HG03039 (cell line): ENCODE measurements at regions not wholly inside any gene's neighbourhood (a gene's known extent, or its start where the extent isn't known, plus 50 kb on each side); places are given as distances from the start of the nearest gene placed in this dataset.
A peak's percentile ranks its signal among the peaks of the same experiment; 100 is the strongest.
"Not testable (repeated sequence)": the region's sequence is repeated elsewhere in the genome, so short reads cannot be mapped to it uniquely, and the experiment has no call there.

ENCODE experiments used
- ATAC-seq: cut with Tn5 transposase; IDR thresholded peaks from one replicate; pipeline ENCODE4 v1.9.1; 2021; ENCODE audit warnings: mild to moderate bottlenecking, moderate library complexity; ENCODE audit not compliant: unreplicated experiment

DNA sequence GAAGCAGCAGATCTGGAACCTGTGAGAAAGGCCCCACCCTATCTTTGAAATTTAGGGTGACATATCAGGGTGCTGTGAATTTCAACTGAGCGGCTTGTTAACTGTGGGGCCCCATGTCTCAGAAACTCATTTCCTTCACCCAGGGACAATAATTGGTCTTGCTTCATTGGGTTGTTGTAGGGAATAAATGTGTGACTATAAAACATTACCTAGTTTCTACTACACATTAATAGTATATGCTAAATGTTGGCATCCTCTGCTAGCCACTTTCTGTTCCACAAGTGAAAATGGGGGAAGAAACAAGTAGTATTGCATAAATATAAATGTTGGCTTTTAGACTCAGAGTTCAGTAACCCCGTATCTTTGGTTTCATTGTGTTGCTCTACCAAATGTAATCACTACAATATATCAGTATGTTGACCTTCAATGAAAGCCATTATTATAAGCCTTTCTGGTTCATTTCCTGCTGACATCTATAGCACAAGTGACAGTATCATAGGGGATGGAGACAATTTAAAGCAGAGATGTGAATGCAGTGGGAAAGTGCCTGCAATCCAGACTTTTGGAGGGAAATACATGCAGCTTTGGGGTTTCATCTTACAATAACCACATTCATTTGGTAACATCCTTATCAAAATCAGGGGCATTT is 905.5 kb upstream of the RAG2 start:
- ATAC-seq = peak; percentile 29

DNA sequence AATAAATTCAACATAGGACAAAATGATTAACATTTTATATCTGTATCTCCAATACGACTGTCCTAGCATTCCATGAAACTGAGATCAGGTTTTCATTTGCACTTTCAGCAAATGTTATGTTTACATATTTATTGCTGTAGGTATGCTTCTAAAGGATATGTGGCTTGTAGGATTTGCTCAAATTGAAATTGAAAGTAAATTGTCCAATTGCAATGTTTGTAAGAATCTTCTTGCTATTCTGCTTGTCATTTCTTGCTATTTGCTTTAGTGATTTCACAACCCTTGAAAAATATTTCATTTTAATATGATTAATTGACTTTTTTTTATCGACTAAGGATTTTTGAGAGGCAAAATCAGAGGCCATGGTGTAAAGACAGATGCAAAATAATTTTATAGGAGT is 904.2 kb upstream of the RAG2 start:
- ATAC-seq = no peak

DNA sequence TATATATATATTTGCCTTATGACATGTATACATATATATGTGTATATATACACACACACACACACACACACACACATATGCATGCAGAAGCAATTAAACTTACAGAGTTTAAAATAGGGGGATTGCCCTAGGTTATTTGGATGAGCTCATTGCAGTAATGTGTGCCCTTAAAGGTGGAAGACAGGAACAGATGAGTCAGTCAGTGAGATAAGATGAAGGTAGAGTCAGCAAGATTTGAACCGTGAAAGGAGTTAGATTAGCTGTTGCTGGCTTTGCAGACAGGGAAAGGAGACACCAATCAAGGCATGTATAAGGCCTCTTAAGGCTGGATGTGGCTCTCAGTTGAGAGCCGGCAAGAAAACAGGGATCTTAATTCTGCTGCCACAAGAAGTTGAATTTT is 902.4 kb upstream of the RAG2 start:
- ATAC-seq = no peak

DNA sequence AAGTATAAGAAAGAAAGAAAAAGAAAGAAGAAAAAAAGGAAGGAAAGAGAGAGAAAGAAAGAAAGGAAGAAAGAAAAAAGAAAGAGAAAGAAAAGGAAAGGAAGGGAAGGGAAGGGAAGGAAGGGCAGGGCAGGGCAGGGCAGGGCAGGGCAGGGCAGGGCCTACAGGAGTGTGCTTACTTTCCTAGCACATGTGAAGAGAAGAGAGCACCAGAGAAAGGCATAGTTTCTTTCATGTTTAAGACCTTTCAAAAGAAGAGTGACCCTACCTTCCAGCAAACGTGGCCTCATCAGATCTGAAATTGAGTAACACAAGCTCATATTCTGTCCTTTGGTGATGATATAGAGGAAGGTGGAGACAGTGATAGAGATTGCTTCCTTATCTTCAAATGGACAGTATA is 899.3 kb upstream of the RAG2 start:
- ATAC-seq = no peak

DNA sequence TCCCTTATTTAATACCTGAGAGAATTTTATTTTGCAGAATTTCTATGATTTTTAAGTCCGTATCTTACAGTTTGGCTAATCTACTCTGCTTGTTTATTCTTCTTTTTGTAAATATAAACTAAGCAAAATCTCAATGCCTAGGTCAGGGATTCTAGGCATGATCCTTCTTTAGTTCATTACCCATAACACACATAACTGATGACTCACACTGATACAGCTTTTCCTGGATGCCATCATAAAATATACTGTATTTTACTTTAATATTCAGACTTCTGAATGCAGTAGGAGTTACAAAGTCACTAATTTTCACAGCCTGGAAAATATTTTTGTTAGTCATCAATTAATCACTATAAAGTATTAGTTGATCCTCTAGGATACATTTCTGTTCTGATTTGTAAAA is 898.2 kb upstream of the RAG2 start:
- ATAC-seq = no peak

DNA sequence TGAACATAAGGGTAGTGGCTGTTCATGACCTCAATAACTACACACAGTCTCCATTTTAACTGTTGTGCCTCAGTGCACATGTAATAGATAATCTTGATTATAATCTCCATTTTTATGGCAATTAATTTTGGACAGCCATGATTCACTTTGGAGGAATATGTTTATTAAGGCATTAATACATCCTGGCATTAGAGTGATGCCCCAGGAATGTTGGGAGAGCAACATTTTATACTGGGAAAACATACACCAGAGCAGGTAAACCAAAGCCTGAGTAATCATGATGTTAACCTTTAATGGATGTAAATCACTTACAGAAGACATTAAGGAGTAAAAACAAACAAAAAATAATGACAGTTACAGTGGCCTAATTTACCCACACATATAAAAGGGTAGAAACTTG is 886.3 kb upstream of the RAG2 start:
- no peak for ATAC-seq

DNA sequence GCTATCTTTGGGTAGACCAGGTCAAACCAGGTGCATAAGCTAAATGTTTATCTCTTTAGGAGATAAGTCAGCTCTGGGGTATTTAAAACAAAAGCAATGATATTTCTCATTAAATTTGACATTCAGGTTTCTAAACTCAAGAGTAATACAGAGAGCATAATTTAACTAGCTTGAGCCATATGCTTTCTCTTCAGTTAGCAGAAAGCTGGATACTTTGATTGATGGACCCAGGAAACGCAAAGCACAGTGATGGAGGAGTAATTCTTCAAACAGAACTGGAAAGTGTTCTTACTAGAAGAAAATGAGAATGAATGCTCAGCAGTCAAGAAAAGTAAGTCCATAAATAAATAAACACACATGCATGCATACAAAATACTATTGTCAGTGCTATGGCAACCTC is 885.7 kb upstream of the RAG2 start:
- no peak for ATAC-seq

DNA sequence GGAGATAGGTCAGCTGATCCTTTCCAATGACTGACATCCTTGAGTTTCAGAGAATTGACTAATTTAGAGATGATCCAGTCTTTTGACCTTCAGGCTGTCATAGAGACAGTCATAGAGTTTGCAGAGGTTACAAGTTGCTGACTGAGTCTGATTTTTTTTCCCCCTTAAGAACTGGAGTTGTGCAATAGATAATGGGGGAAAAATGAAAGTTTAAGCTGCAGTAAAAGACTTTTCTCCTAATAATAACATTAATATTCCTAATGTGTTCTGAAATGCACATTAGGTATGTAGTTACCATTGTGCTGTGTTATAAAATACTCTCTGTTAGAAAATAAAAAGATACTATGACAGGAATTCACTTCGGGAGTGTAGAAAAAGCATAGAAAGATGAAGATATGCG is 876.9 kb upstream of the RAG2 start:
- ATAC-seq = no peak

DNA sequence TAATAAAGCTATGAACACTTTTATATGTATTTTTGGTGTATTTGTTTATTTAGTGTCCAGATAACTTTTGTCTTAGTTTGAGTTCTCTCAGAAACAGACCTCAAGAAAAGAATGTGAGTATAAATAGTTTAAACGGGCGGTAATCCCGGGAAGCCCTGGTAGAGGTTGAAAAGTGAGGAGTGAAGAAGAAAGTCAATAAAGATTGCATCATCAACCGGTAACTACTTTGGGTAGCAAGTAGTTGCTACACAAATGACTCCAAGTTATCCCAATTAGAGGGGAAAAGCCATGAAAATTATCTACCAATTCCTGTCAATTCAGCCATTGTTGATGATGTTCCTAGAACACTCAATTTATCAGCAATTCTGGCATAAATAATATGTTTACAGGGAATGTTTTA is 870.3 kb upstream of the RAG2 start:
- ATAC-seq = no peak

DNA sequence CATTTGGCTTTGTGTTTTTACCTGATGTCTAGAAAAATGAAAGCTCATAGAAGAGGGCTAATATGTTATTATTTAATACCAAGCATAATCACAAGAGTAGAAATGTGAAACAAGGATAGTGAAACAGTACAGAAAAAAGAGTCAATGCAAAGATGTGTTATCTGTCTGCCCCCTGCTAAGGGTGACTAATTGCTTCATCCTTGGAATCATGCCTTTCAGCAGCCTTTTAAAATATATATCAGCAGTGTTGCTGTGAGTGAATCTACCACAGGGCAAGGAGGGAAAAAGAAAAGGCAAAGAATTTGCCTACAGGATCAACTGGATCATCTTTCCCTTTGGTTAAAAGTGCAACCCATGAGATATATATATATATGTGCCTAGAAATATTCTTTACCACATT is 867.2 kb upstream of the RAG2 start:
- no peak for ATAC-seq

DNA sequence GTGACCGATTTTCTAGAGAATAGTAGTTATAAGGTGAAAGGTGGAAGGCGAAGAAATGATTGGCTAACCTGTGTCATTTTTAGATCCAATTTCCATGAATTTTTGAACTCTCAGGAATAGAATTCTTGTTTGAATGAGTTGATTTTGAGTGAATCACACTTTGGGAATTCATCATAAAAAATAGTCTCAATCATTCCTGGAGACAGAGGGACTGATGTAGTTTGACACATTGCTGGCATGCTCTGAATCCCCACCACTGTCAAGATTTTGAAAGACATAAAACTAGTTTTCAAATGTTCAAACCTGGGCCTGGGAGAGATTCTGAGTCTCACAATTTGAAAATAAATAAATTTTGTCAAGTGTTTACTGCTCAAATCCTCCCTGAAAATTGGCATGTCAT is 861.4 kb upstream of the RAG2 start:
- ATAC-seq = no peak

DNA sequence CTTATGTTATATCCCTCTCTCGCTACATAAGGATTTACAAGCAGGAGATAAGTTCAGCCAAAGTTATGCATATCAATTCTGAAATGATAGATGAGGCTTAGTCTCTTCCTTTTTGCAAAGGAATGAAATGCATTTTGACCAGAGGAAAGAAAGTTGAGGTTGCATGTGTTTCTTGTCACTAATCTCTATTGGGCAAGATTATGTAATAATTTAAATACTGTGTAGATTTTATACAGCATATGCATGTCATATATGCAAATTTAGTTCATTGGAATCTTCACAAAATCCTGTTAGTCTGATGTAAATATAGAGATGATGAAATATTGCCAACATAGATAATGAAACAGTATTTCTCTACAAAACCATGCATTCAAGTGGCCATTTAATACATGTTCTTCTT is 858.7 kb upstream of the RAG2 start:
- ATAC-seq = no peak

DNA sequence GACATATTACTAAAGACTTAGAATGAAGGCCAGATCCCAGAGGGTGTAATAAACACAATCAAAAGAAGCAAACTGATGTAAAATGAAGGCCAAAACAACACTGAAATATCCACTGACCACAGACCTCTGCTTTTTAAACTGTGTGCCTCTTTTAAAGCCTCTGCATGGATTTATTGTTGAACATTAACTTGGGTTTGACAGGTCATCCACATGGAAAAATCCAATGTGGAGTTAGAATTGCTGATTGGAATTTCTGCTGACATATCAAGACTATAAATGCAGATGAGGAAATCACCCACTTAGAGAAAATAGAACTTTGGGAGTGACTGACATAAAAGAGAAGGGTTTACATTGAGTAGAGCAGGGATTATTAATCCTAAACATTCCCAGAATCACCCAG is 853.9 kb upstream of the RAG2 start:
- ATAC-seq = no peak

DNA sequence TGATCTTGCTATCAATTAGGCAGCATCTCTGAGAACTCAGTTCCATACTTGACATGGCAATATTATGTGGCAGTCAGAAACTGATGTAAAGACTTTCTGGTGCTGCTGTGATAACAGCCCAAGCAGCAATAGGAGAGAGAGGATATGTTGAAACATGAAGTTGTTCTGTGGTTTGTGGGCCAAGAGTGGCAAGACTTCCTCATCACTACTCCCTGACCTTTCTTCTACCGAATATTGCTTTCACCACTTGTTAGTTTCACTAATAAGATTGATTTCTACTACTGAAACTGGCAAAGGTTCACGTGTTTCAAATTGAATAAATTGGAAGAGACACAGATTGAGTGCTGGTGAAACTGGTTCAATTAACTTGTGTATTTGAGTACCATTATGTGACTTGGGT is 852.6 kb upstream of the RAG2 start:
- peak; percentile 55 for ATAC-seq

DNA sequence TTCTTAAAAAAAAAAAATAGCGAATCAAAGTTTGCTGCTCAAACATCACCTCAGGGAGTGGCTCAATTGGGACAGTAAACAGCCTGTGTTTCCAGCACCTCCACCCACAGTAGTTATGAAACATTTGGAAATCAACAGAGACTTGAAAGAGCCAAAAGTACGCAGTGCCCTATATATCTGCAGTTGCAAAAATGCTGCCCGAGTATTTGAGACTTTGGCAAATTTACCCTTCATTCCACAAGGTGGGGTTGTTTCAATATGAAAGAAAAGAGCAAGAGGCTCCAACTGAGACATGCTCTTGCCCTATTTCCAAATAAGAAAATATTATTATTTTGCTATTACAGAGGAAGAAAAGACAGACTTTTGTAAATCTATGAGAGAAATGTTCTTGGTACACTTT is 851.1 kb upstream of the RAG2 start:
- no peak for ATAC-seq

DNA sequence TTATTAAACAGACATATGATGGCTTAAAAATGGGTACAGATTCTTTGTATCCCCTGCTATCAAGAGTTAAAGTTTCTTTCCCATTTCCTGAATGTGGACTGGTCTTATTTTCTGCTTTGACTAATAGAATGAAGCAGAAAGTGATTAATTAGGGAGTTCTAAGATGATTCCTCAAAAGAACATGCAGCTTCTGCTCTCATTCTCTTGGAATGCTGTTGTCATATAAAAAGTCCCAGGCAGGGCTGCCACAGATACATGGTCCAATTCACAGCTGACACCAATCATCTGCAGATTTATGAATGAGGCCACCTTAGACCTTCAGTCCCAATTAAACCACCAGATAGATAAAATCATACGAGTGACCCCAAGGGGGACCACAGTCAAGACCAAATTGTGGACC is 844.5 kb upstream of the RAG2 start:
- ATAC-seq = no peak

DNA sequence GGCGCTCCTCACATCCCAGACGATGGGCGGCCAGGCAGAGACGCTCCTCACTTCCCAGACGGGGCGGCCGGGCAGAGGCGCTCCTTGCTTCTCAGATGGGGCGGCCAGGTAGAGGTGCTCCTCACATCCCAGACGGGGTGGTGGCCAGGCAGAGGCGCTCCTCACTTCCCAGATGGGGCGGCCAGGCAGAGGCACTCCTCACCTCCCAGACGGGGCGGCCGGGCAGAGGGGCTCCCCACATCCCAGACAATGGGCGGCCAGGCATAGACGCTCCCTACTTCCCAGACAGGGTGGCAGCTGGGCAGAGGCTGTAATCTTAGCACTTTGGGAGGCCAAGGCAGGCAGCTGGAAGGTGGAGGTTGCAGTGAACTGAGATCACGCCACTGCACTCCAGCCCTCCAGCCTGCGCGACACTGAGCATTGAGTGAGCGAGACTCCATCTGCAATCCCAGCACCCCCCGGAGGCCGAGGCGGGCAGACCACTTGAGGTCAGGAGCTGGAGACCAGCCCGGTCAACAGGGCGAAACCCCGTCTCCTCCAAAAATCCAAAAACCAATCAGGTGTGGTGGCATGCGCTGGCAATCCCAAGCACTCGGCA is 833.7 kb upstream of the RAG2 start:
- not testable (repeated sequence) for ATAC-seq

DNA sequence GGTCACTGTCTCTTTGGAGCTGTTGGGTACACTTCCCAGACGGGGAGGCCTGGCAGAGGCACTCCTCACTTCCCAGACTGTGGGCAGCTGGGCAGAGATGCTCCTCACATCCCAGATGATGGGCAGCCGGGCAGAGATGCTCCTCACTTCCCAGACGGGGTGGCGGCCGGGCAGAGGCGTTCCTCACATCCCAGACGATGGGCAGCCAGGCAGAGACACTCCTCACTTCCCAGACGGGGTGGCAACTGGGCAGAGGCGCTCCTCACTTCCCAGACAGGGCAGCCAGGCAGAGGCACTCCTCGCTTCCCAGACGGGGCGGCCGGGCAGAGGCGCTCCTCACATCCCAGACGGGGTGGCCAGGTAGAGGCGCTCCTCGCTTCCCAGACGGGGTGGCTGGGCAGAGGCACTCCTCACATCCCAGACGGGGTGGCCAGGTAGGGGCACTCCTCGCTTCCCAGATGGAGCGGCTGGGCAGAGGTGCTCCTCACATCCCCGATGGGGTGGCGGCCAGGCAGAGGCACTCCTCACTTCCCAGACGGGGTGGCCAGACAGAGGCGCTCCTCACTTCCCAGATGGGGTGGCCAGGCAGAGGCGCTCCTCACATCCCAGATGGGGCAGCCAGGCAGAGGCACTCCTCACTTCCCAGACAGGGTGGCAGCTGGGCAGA is 833.1 kb upstream of the RAG2 start:
- not testable (repeated sequence) for ATAC-seq

DNA sequence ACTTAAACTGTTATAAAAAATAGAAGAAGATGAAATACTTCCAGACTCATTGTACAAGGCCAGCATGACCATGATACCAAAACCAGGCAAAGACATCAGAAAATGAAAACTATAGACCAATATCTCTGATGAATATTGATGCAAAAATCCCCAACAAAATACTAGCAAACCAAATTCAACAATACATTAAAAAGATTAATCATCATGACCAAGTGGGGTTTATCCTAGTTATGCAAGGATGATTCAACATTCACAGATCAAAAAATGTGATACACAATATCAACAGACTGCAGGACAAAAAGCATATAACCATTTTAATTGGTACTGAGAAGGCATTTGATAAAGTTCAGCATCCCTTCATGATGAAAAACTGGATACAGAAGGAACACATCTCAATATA is 824.5 kb upstream of the RAG2 start:
- ATAC-seq = no peak

DNA sequence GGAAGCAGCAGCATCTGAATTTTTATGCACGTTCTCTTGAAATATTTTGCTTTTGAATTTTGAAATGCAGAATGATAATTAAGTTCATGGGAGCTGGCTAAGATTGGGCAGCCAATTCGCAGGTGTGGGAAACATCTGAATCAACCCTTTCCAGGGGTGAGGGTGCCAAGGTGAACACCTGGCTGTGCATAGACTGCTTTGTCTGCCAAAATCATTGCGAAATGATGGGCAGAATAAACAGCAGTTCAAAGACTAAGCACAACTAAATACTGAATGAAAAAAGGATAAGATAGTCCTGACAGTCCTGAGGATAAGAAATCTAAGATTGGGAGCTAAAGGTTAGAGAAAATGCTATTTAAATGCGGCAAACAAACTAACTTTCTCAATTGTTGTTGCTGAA is 813.3 kb upstream of the RAG2 start:
- ATAC-seq = no peak

DNA sequence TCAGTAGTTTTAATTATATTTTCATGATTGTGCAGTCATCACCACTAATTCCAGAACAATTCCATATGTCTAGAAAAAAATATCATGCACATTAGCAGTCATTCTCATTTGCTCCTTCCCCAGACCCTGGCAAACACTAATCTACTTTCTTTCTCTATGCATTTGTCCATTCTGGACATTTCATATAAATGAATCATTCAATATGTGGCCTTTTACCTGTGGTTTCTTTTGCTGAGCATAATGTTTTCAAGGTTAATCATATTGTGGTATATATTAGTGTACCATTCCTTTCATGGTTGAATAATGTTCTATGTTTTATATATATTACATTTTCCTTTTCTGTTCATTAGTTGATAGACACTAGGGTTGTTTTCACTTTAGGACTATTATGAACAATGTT is 811.1 kb upstream of the RAG2 start:
- no peak for ATAC-seq

DNA sequence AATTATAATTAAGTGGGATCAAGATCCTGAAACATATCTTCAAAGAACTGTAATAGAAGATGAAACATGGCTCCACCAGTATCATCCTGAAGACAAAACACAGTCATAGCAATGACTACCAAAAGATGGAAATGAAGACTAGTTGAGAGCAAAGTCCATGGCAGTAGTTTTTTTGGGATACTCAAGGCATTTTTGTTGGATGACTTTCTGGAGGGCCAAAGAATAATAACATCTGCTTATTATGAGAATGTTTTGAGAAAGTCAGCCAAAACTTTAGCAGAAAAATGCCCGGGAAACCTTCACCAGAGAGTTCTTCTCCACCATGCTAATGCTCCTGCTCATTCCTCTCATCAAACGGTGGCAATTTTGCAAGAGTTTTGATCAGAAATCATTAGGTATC is 809.4 kb upstream of the RAG2 start:
- ATAC-seq = no peak

DNA sequence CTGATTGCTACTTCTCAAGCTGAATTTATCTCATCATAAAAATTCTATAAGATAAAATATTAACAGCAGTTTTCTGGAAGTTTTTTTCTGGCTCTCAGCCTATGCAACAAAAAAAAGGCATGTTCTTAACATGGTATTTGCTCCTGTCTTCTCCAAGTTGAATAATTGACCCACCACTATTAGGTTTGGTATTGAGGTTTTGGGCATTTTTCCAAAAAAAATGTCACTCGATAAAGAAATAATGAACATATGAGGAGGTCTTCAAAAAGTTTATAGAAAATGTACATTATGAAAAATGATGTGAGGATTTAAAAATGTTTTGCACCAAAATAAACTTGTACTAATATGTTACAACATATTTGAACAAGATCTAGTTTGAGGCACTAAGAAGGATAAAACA is 808.6 kb upstream of the RAG2 start:
- ATAC-seq = no peak
